A673 (cell line): ENCODE measurements at regions not wholly inside any gene's neighbourhood (a gene's known extent, or its start where the extent isn't known, plus 50 kb on each side); places are given as distances from the start of the nearest gene placed in this dataset.

Experiments used
- CTCF ChIP-seq: fragments of 300-800, 200-600 bp; sonication (generic); conservative IDR thresholded peaks from 2 replicates; pipeline ENCODE4 v1.5.1; 2017; ENCODE audit warnings: low read depth, mild to moderate bottlenecking, antibody characterized with exemption, low read length, moderate library complexity, mixed read lengths
- EZH2 ChIP-seq: fragments of 200-600 bp; sonication (generic); IDR thresholded peaks from 2 replicates; pipeline ENCODE4 v1.6.1; 2017; ENCODE audit warnings: borderline replicate concordance, low read depth, mild to moderate bottlenecking, mixed read lengths, antibody characterized with exemption, low read length; ENCODE audit not compliant: poor library complexity, severe bottlenecking

GRCh38 chr2:201956361-201956760, 77.3 kb upstream of the FZD7 start:
- no peak for TF ChIP-seq CTCF
- no peak for TF ChIP-seq EZH2
